ENCODE measurements at regions not wholly inside any gene's neighbourhood (a gene's known extent, or its start where the extent isn't known, plus 50 kb on each side); places are given as distances from the start of the nearest gene placed in this dataset.

DNA sequence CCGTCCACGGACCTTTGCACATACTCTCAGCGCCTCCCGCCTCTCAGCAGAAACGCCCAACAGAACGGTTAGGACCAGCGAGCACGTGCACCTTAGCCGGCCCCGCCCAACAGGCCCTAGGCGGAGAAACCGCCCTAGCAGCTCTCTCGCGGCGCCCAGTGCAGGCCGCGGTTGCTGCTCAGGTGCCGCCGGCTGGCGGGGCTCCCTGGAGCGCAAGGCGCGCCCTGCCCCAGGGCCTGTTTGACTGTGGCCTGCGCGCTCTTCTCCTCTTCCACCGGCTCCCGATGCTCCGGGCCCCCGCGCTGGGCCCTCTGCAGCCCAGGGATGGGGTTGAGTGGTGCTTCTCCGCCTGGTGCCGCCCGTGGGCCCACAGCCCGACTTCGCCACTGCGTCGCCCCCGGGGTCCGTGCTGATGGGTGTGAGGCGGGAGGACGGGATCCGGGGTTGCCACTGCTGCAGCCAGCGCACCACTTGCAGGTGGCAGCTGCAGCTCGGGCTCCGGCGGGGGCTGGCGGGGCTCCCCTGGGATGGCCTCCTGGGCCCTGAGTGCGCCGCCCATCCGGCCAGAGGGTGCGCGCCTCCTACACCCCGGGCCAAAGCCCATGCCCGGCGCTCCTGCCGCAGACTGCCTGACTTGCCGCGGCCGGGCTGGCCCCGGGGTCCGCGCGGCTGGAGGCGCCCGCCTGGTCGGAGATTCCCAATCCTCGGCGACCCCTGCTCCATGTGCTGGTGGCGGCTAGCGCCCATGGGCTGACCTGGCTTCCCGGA lies 1889.4 kb upstream of the CDH9 start:
- H3K4me1 ChIP-seq: no peaks in the 10 kb centered on the region
- no peak overlapping the region for H3K27ac ChIP-seq
- no peak overlapping the region for H3K4me3 ChIP-seq
- TF ChIP-seq, protein P1, sequence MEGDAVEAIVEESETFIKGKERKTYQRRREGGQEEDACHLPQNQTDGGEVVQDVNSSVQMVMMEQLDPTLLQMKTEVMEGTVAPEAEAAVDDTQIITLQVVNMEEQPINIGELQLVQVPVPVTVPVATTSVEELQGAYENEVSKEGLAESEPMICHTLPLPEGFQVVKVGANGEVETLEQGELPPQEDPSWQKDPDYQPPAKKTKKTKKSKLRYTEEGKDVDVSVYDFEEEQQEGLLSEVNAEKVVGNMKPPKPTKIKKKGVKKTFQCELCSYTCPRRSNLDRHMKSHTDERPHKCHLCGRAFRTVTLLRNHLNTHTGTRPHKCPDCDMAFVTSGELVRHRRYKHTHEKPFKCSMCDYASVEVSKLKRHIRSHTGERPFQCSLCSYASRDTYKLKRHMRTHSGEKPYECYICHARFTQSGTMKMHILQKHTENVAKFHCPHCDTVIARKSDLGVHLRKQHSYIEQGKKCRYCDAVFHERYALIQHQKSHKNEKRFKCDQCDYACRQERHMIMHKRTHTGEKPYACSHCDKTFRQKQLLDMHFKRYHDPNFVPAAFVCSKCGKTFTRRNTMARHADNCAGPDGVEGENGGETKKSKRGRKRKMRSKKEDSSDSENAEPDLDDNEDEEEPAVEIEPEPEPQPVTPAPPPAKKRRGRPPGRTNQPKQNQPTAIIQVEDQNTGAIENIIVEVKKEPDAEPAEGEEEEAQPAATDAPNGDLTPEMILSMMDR (IDR thresholded peaks at IDR 0.05): no peak
- TF ChIP-seq POLR2AphosphoS5 (IDR thresholded peaks at IDR 0.05): no peak
- TF ChIP-seq POLR2A (IDR thresholded peaks at IDR 0.05): no peak
- H3K36me3 ChIP-seq: no peaks in the 10 kb centered on the region
- H3K27me3 ChIP-seq: no peaks in the 10 kb centered on the region
- H3K9me3 ChIP-seq: no peaks in the 10 kb centered on the region
- no peak for DNase-seq (ENCODE audit: low spot score in 2 of 2)
- intact Hi-C loops (cut with DNase I; ENCODE audit: low total_unique reads): no loop called here

DNA sequence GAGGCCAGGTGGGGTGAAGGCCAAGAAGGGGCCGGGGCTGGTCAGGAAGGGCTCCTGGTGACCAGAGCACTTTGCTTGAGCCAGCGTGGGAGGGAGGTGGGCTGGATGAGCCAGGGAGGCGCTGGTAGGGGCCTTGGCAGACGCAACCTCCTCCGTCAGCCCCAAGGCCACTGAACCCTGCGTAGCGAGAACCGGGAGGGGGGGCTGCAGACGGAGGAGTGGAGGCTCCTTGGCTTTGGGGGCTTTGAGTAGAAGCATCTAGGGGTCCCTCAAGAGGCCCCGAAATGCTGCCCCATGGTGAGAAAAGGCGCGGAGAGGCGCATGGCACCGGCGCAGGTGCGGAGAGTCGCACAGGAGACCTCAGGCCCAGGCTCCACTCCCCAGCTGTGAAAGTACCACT lies 1888.0 kb upstream of the CDH9 start:
- Histone ChIP-seq H3K9me3 (no peaks in the 10 kb centered on the region), H3K27ac (no peak overlapping the region), H3K36me3 (no peaks in the 10 kb centered on the region), H3K4me1 (no peaks in the 10 kb centered on the region), H3K4me3 (no peak overlapping the region), H3K27me3 (no peaks in the 10 kb centered on the region)
- intact Hi-C loops (cut with DNase I; ENCODE audit: low total_unique reads): no loop called here
- DNase-seq (ENCODE audit: low spot score in 2 of 2): no peak
- TF ChIP-seq, protein P1 (IDR thresholded peaks at IDR 0.05): no peak
- no peak for TF ChIP-seq POLR2A (IDR thresholded peaks at IDR 0.05)
- no peak for TF ChIP-seq POLR2AphosphoS5 (IDR thresholded peaks at IDR 0.05)

DNA sequence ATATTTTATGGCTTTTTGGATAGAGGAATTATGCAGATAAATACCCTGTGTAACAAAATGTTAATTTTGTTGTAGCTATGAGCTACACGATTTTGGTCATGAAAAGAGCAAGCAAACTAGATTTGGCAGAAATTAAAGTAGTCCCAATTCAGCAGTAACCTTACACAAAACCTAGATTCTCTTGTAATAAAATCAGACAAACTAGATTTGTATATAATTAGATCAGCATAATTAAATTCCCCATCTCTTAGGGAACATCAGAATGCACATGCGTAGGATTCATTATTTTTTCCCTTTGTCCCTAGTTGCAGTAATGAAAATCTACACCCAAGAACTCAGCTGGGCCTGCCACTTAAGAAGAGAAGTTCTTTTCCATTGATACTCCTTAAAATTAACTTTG lies 1879.2 kb upstream of the CDH9 start:
- H3K27me3 ChIP-seq: no peaks in the 10 kb centered on the region
- no peak overlapping the region for H3K27ac ChIP-seq
- no peak overlapping the region for H3K4me3 ChIP-seq

DNA sequence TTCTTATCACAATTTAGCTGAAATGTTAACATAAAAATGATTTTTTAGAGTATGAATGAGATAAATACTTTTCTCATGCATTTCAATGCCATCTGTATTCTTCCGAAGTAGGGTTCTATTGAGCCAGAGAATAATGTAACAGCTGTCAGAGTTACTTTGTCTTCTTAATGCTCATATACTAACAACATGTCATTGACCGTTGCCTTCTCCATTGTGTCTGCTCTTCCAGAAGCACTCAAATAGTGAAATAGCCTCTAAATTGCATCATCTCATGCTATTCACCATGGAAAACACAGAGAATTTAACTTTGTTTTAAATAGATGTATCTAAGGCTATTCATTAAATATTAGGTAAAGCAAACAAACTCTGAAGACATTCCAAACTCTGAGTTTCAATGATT lies 1875.9 kb upstream of the CDH9 start:
- intact Hi-C loops (cut with DNase I; ENCODE audit: low total_unique reads): no loop called here
- Histone ChIP-seq H3K4me3 (no peak overlapping the region), H3K9me3 (no peaks in the 10 kb centered on the region), H3K27me3 (no peaks in the 10 kb centered on the region), H3K36me3 (no peaks in the 10 kb centered on the region), H3K27ac (no peak overlapping the region), H3K4me1 (no peaks in the 10 kb centered on the region)
- DNase-seq (ENCODE audit: low spot score in 2 of 2): no peak
- TF ChIP-seq POLR2AphosphoS5 (IDR thresholded peaks at IDR 0.05): no peak
- TF ChIP-seq POLR2A (IDR thresholded peaks at IDR 0.05): no peak
- TF ChIP-seq, protein P1 (IDR thresholded peaks at IDR 0.05): no peak

More for the DNA sequence above, 1879.2 kb upstream of the CDH9 start:
- Histone ChIP-seq H3K36me3 (no peaks in the 10 kb centered on the region), H3K4me1 (no peaks in the 10 kb centered on the region), H3K9me3 (no peaks in the 10 kb centered on the region)
- TF ChIP-seq POLR2A (IDR thresholded peaks at IDR 0.05): no peak
- TF ChIP-seq, protein P1 (IDR thresholded peaks at IDR 0.05): no peak
- no peak for TF ChIP-seq POLR2AphosphoS5 (IDR thresholded peaks at IDR 0.05)
- DNase-seq (ENCODE audit: low spot score in 2 of 2): no peak
- intact Hi-C loops (cut with DNase I; ENCODE audit: low total_unique reads): no loop called here

DNA sequence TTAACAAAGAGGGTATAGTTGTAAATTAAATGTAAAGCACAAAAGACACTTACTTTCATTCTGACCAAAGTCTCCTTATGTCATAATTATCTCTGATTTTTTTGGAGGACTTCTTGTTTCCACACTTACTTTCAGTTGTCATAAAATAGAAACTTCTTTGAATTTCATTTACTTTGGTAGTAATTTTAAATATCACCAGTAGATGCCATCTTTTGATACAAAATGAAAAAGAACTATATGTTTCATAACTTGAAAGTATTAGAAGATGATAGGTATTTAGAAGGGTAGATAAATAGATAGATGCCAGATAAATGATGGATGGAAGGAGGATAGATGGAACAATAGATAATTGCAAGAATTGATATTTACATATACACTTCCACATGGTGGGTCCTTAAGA lies 1865.3 kb upstream of the CDH9 start:
- intact Hi-C loops (cut with DNase I; ENCODE audit: low total_unique reads): no loop called here
- H3K4me3 ChIP-seq: no peak overlapping the region
- no peaks in the 10 kb centered on the region for H3K4me1 ChIP-seq
- DNase-seq (ENCODE audit: low spot score in 2 of 2): no peak
- no peak overlapping the region for H3K27ac ChIP-seq
- peaks cover 6% of the 10 kb centered on the region for H3K36me3 ChIP-seq
- H3K27me3 ChIP-seq: no peaks in the 10 kb centered on the region
- H3K9me3 ChIP-seq: no peaks in the 10 kb centered on the region
- TF ChIP-seq POLR2AphosphoS5 (IDR thresholded peaks at IDR 0.05) (no peak), POLR2A (IDR thresholded peaks at IDR 0.05) (no peak)
- TF ChIP-seq, protein P1 (IDR thresholded peaks at IDR 0.05): no peak
